HG03103 (cell line): ENCODE measurements at regions not wholly inside any gene's neighbourhood (a gene's known extent, or its start where the extent isn't known, plus 50 kb on each side); places are given as distances from the start of the nearest gene placed in this dataset.
A peak's percentile ranks its signal among the peaks of the same experiment; 100 is the strongest.

Source experiments
- ATAC-seq: cut with Tn5 transposase; IDR thresholded peaks from one replicate; pipeline ENCODE4 v1.9.1; 2021; ENCODE audit warnings: low read depth; ENCODE audit not compliant: unreplicated experiment

DNA sequence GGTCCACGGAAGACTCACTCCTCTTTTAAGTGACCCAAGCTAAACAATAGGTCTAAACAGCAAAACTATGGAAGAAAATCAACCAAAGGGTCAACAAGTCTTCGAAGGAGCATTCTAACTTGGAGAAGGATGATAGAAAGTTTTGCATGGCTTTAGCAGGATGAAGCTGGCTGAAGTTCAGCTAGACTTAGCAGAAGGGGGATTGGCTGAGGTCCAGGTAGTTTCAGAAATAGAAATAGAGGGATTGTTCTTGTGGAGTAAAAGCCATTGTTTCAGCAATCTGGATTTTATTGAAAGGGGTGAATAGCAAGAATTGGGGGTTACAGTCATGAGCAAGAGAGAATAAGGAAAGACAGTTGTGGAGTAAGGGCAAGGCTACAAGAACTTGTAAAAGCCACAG, 84.7 kb upstream of the TSPAN8 start:
- no peak for ATAC-seq

DNA sequence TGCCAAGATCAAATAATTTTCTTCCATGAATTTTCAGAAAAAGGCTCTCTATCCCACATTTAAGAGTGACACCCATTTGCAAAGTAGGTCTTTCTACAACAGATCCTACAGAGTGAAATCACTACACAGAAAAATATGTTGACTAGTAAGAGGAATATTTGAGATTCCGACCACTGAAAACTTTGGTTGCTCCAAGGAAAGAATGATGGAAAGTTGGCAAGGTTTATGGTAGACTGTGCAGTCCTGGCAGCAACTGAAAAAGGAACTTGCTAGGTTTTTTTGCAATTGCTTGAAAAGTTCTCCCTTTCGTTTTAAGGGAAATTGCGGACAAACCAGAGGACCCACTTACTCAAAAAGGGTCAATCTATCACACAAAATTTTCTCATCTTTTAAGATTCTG, 83.1 kb upstream of the TSPAN8 start:
- no peak for ATAC-seq

GRCh38 chr12:71239731-71240130, 81.9 kb upstream of the TSPAN8 start:
- ATAC-seq = no peak

DNA sequence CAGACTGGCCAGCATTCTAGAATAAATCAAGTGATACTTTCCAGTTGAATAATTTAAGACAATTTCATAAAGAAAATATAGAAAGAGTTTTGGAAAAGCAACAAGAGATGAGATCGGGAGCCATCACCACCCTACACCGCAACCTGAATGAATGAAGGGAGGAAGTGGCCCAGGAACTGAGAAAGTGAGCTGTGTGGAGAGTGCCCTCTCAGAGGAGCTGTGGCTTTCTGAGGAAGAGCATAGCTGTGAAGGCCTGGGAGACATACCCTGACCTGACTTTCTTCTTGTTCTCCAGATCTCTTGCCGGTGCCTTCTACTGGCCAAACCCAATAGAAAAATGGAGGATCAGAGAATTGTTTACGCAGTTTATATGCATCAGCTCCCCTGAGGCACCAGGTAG, 79.3 kb upstream of the TSPAN8 start:
- ATAC-seq = no peak

- ATAC-seq = no peak
These were observed 78.4 kb upstream of the TSPAN8 start for GRCh38 chr12:71236133-71236660.

GRCh38 chr12:71233083-71233482, 75.3 kb upstream of the TSPAN8 start:
- no peak for ATAC-seq

- no peak for ATAC-seq
These were observed 72.7 kb upstream of the TSPAN8 start for GRCh38 chr12:71230542-71230941.

DNA sequence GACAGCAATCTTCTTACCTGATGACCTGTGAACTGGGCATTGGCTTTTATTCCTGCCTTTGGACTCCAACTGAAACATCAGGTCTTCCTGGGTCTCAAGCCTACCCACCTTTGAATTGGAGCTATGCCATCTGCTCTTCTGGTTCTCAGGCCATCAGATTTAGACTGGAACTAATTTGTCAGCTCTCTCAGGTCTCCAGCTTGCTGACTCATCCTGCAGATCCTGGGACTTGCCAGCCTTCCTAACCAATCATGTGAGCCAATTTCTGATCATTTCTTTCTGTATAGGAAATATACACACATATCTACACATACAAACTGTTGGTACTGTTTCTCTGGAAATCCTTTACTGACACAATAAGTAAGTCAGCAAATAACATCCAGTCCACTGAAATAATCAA, 65.3 kb upstream of the TSPAN8 start:
- no peak for ATAC-seq

DNA sequence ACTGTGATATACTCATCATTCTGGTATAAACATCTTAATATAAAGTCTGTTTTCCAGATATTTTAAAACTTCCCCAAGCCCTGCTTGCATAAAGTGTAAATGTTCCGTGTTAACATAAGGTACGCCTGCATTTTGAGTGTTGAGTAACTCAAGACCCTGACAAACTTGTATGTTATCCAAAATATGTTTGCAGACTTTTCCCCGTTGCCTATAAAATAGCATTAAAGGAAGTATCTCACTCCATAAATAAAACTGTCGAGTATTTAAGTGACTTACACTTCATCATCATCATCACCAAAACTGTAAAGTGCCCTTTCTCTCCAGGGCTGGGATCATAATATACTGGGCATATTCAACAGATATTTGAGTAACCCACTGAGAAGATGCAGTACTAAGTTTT, 64.6 kb upstream of the TSPAN8 start:
- no peak for ATAC-seq

GRCh38 chr12:71220260-71220659, 62.5 kb upstream of the TSPAN8 start:
- ATAC-seq = no peak

- ATAC-seq = no peak
These were observed 61.4 kb upstream of the TSPAN8 start for GRCh38 chr12:71219224-71219623.

GRCh38 chr12:71218616-71219015, 60.8 kb upstream of the TSPAN8 start:
- ATAC-seq = no peak

GRCh38 chr12:71216725-71217579, 59.2 kb upstream of the TSPAN8 start:
- peak; percentile 63 for ATAC-seq

DNA sequence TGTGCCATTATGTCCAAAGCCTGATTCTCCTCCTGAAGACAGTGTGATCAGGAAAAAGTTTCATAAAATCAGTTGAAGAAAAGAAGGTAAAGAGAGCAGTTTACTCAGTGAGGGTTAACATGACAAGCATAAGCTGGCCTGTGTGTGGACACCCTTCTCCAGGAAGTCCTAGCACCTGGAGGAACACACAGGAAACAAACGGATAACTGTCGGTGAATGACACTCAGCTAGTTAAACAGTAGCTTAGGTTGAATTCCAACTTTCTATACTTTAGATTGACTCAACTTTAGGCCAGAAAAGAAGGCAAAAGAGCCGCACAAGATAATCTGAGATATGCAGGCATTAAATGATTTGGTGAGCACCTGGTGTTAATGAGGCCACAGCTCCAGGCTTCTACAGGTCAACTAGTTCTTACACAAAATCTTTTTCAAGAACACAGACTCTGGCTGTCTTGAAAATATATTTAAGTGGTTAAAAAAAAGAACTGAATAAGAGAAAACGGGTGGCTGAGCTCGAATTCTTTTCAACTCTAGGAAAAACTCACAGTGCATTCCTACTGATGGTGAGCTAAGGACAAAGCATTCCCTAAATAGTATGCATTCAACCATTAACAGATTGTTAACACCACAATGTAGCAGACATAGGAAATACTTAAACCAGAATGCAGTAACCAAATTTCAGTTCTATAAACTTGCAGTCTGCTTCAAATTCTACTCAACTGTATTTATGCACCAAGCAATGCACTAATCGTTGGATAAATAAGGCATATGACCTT, 56.9 kb upstream of the TSPAN8 start:
- no peak for ATAC-seq

DNA sequence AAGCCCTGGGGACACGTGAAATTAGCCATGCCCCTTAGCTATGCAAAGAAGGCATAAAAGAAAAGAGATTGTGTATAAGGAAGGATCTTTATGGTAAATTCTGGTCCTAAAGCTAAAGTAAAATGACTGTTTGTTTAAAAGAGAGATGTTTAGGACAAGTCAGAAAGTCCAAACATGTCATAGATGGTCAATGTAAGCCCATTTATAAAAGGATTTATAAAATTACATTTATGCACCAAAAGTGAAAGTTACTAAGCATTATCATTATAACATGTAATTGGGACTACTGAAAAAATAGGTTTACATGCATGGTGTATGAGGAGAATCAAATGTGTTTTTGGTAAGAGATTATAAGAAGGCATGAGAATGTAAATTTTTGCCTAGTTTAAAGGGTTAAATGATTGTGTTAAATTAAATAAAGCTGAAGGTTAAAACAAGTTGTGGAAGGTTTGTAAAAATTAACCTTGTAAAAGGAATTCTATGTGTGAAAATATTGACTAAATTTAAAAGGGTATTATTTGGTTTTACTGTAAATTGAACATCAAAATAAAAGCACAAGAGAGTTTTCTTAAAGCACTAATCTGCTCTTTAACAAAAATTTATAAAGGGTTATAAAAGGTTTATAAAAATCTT, 50.4 kb upstream of the TSPAN8 start:
- no peak for ATAC-seq
